NK-92 treated with Interleukin-12 subunit alpha and Interleukin-12 subunit beta, amount 100 ng/mL, for 24 hours (cell line): ENCODE measurements at regions not wholly inside any gene's neighbourhood (a gene's known extent, or its start where the extent isn't known, plus 50 kb on each side); places are given as distances from the start of the nearest gene placed in this dataset.

ENCODE experiments used
- DNase-seq: peaks from one replicate; lab custom pipeline; 2025; lab: John Stamatoyannopoulos, UW

- DNase-seq: no peak
Observed at GRCh38 chr2:18182861-18183260, 304.4 kb downstream of the KCNS3 start.

- DNase-seq: no peak
Observed at GRCh38 chr2:18180912-18181311, 302.4 kb downstream of the KCNS3 start.

- DNase-seq: no peak
Observed at GRCh38 chr2:18180031-18180610, 301.7 kb downstream of the KCNS3 start.

- no peak for DNase-seq
Observed at GRCh38 chr2:18178736-18179349, 300.4 kb downstream of the KCNS3 start.

GRCh38 chr2:18176679-18177215 lies 298.3 kb downstream of the KCNS3 start:
- no peak for DNase-seq

GRCh38 chr2:18172607-18173006 lies 294.1 kb downstream of the KCNS3 start:
- no peak for DNase-seq

- no peak for DNase-seq
Observed at GRCh38 chr2:18171191-18172139, 293.0 kb downstream of the KCNS3 start.

GRCh38 chr2:18170642-18171041 lies 292.2 kb downstream of the KCNS3 start:
- no peak for DNase-seq

GRCh38 chr2:18169893-18170175 lies 291.4 kb downstream of the KCNS3 start:
- no peak for DNase-seq

- DNase-seq: no peak
Observed at GRCh38 chr2:18169121-18169892, 290.8 kb downstream of the KCNS3 start.

- no peak for DNase-seq
Observed at GRCh38 chr2:18167871-18168270, 289.4 kb downstream of the KCNS3 start.

- DNase-seq: no peak
Observed at GRCh38 chr2:18161681-18162080, 283.2 kb downstream of the KCNS3 start.

GRCh38 chr2:18159896-18160295 lies 281.4 kb downstream of the KCNS3 start:
- DNase-seq: no peak

- no peak for DNase-seq
Observed at GRCh38 chr2:18156421-18156820, 278.0 kb downstream of the KCNS3 start.

- no peak for DNase-seq
Observed at GRCh38 chr2:18156002-18156401, 277.5 kb downstream of the KCNS3 start.

GRCh38 chr2:18154812-18155211 lies 276.3 kb downstream of the KCNS3 start:
- DNase-seq: no peak

- DNase-seq: no peak
Observed at GRCh38 chr2:18154259-18154658, 275.8 kb downstream of the KCNS3 start.

GRCh38 chr2:18153741-18154140 lies 275.3 kb downstream of the KCNS3 start:
- no peak for DNase-seq

- DNase-seq: no peak
Observed at GRCh38 chr2:18151237-18151636, 272.8 kb downstream of the KCNS3 start.

GRCh38 chr2:18149660-18150246 lies 271.3 kb downstream of the KCNS3 start:
- no peak for DNase-seq

GRCh38 chr2:18136881-18137475 lies 258.5 kb downstream of the KCNS3 start:
- no peak for DNase-seq
